Peyer's patch (tissue), 4 donors: ENCODE measurements at regions not wholly inside any gene's neighbourhood (a gene's known extent, or its start where the extent isn't known, plus 50 kb on each side); places are given as distances from the start of the nearest gene placed in this dataset.

ENCODE experiments used
- DNase-seq, 3 donors: peaks; one replicate each; pipeline ENCODE4 v3.0.0-alpha.2; 2017 to 2019
- H3K27ac ChIP-seq, 4 donors: fragments of 200-600 bp; sonication (generic); one replicate each; pipeline ENCODE4 v1.5.1; 2016 to 2019
- H3K27me3 ChIP-seq, 2 donors: fragments of 200-600 bp; sonication (generic); one replicate each; pipeline ENCODE4 v1.5.1; 2019
- H3K36me3 ChIP-seq, 3 donors: fragments of 200-600 bp; sonication (generic); one replicate each; pipeline ENCODE4 v1.5.1; 2016 to 2019
- H3K4me1 ChIP-seq, 4 donors: fragments of 200-600 bp; sonication (generic); one replicate each; pipeline ENCODE4 v1.5.1; 2016 to 2019
- H3K4me3 ChIP-seq, 4 donors: fragments of 200-600 bp; sonication (generic); 1 replicate in 3 of 4; 2 replicates in 1 of 4; pipeline ENCODE4 v1.5.1; 2016 to 2019; ENCODE audit warnings: mild to moderate bottlenecking in 1 of 4
- H3K9me3 ChIP-seq, 4 donors: fragments of 200-600 bp; sonication (generic); one replicate each; pipeline ENCODE4 v1.5.1; 2016 to 2019; ENCODE audit warnings: mild to moderate bottlenecking in 1 of 4
- CTCF ChIP-seq, 6 experiments: fragments of 450-650 bp in 4 of 6; fragments of 200-600 bp in 2 of 6; sonication (generic) in 1 of 6; IDR thresholded peaks; one replicate each; pipeline ENCODE4 v1.5.1; 2017 to 2019; ENCODE audit warnings: antibody characterized with exemption in 6 of 6, mild to moderate bottlenecking in 3 of 6, moderate library complexity in 1 of 6
- POLR2A ChIP-seq, 2 donors: fragments of 450-650 bp; IDR thresholded peaks; one replicate each; pipeline ENCODE4 v1.5.1; 2017; ENCODE audit warnings: antibody characterized with exemption in 2 of 2, mild to moderate bottlenecking in 2 of 2, moderate library complexity in 2 of 2

GRCh38 chr6:126147291-126147815, 161.0 kb downstream of the TRMT11 start:
- peaks cover 0 to 9% (median 0%) of the 10 kb centered on the region in 4 donors for H3K4me1 ChIP-seq
- H3K27me3 ChIP-seq, result no peaks in the 10 kb centered on the region
- H3K27ac ChIP-seq, result no peak overlapping the region
- no peaks in the 10 kb centered on the region for H3K9me3 ChIP-seq
- TF ChIP-seq POLR2A (IDR thresholded peaks at IDR 0.05), result no peak
- TF ChIP-seq CTCF (IDR thresholded peaks at IDR 0.05), result no peak
- no peak overlapping the region for H3K4me3 ChIP-seq
- no peaks in the 10 kb centered on the region for H3K36me3 ChIP-seq
- no peak for DNase-seq

- TF ChIP-seq CTCF (IDR thresholded peaks at IDR 0.05) (peak in 2 of 6 experiments; percentile 5 to 9), POLR2A (IDR thresholded peaks at IDR 0.05) (no peak)
- Histone ChIP-seq H3K9me3 (no peaks in the 10 kb centered on the region), H3K36me3 (no peaks in the 10 kb centered on the region), H3K27ac (no peak overlapping the region), H3K4me1 (peaks cover 0 to 9% (median 0%) of the 10 kb centered on the region in 4 donors), H3K4me3 (no peak overlapping the region), H3K27me3 (no peaks in the 10 kb centered on the region)
- DNase-seq, result peak in 1 of 3 donors; percentile 48
Observed at GRCh38 chr6:126148853-126149252, 162.5 kb downstream of the TRMT11 start.

GRCh38 chr6:126152372-126152745, 166.0 kb downstream of the TRMT11 start:
- Histone ChIP-seq H3K27me3 (no peaks in the 10 kb centered on the region), H3K9me3 (no peaks in the 10 kb centered on the region)
- TF ChIP-seq POLR2A (IDR thresholded peaks at IDR 0.05) (no peak), CTCF (IDR thresholded peaks at IDR 0.05) (no peak)

GRCh38 chr6:126153661-126154060, 167.3 kb downstream of the TRMT11 start:
- Histone ChIP-seq H3K4me1 (peaks cover 0 to 8% (median 0%) of the 10 kb centered on the region in 4 donors), H3K27ac (no peak overlapping the region), H3K4me3 (no peak overlapping the region), H3K9me3 (no peaks in the 10 kb centered on the region), H3K27me3 (no peaks in the 10 kb centered on the region), H3K36me3 (no peaks in the 10 kb centered on the region)
- no peak for TF ChIP-seq POLR2A (IDR thresholded peaks at IDR 0.05)
- TF ChIP-seq CTCF (IDR thresholded peaks at IDR 0.05), result no peak
- DNase-seq, result no peak

More at GRCh38 chr6:126152372-126152745, 166.0 kb downstream of the TRMT11 start:
- no peak overlapping the region for H3K27ac ChIP-seq
- DNase-seq, result no peak
- H3K36me3 ChIP-seq, result no peaks in the 10 kb centered on the region
- peaks cover 0 to 9% (median 0%) of the 10 kb centered on the region in 4 donors for H3K4me1 ChIP-seq
- no peak overlapping the region for H3K4me3 ChIP-seq

GRCh38 chr6:126156973-126157372, 170.6 kb downstream of the TRMT11 start:
- Histone ChIP-seq H3K9me3 (no peaks in the 10 kb centered on the region), H3K27ac (no peak overlapping the region), H3K36me3 (no peaks in the 10 kb centered on the region), H3K27me3 (no peaks in the 10 kb centered on the region), H3K4me3 (no peak overlapping the region), H3K4me1 (no peaks in the 10 kb centered on the region)
- DNase-seq, result no peak
- TF ChIP-seq CTCF (IDR thresholded peaks at IDR 0.05) (no peak), POLR2A (IDR thresholded peaks at IDR 0.05) (no peak)

GRCh38 chr6:126167726-126168125, 172.2 kb upstream of the CENPW start:
- Histone ChIP-seq H3K4me3 (no peak overlapping the region), H3K9me3 (no peaks in the 10 kb centered on the region), H3K27me3 (no peaks in the 10 kb centered on the region), H3K27ac (no peak overlapping the region), H3K4me1 (no peaks in the 10 kb centered on the region), H3K36me3 (no peaks in the 10 kb centered on the region)
- TF ChIP-seq CTCF (IDR thresholded peaks at IDR 0.05) (no peak), POLR2A (IDR thresholded peaks at IDR 0.05) (no peak)
- no peak for DNase-seq
